Loucy (cell line): ENCODE measurements at regions not wholly inside any gene's neighbourhood (a gene's known extent, or its start where the extent isn't known, plus 50 kb on each side); places are given as distances from the start of the nearest gene placed in this dataset.

ENCODE experiments used
- CTCF ChIP-seq: fragments of 200-600 bp; sonication (generic); conservative IDR thresholded peaks from 2 replicates; pipeline ENCODE4 v1.5.1; 2014; ENCODE audit warnings: mild to moderate bottlenecking, antibody characterized with exemption, low read length
- EZH2phosphoT487 ChIP-seq: fragments of 200-600 bp; IDR thresholded peaks from 2 replicates; pipeline ENCODE4 v1.6.1; 2018; ENCODE audit warnings: antibody characterized with exemption, mild to moderate bottlenecking, moderate library complexity, borderline replicate concordance

GRCh38 chr10:9501944-9502343 lies 1447.5 kb downstream of the GATA3 start:
- TF ChIP-seq CTCF, result no peak
- TF ChIP-seq EZH2phosphoT487, result no peak
